Chondrocyte (in vitro differentiated cells): ENCODE measurements at regions not wholly inside any gene's neighbourhood (a gene's known extent, or its start where the extent isn't known, plus 50 kb on each side); places are given as distances from the start of the nearest gene placed in this dataset.

Experiments used
- DNase-seq: peaks from one replicate; pipeline ENCODE4 v3.0.0; 2021; ENCODE audit warnings: mixed read lengths, low spot score
- H3K27ac Mint-ChIP-seq: one replicate; pipeline ENCODE4 v1.8.0; 2021; ENCODE audit warnings: mild to moderate bottlenecking, moderate library complexity, mixed read lengths; ENCODE audit not compliant: unreplicated experiment
- H3K27me3 Mint-ChIP-seq: 2 replicates; pipeline ENCODE4 v1.8.0; 2021; ENCODE audit warnings: low read depth, mixed read lengths
- H3K36me3 Mint-ChIP-seq: 2 replicates; pipeline ENCODE4 v1.8.0; 2021; ENCODE audit warnings: low read depth, mixed read lengths
- H3K4me1 Mint-ChIP-seq: 2 replicates; pipeline ENCODE4 v1.8.0; 2021; ENCODE audit warnings: low read depth, mild to moderate bottlenecking, mixed read lengths
- H3K4me3 Mint-ChIP-seq: one replicate; pipeline ENCODE4 v1.8.0; 2021; ENCODE audit warnings: mild to moderate bottlenecking, moderate library complexity, mixed read lengths; ENCODE audit not compliant: unreplicated experiment
- H3K9me3 Mint-ChIP-seq: 2 replicates; pipeline ENCODE4 v1.8.0; 2021; ENCODE audit warnings: low read depth, mixed read lengths
- CTCF ChIP-seq: fragments of 200-600 bp; sonication (generic); IDR thresholded peaks from 2 replicates; pipeline ENCODE4 v1.5.0; 2021; ENCODE audit warnings: antibody characterized with exemption, mild to moderate bottlenecking, moderate library complexity

- peaks cover 4% of the 10 kb centered on the region for H3K27me3 Mint-ChIP-seq
- peaks cover 4% of the 10 kb centered on the region for H3K9me3 Mint-ChIP-seq
- no peaks in the 10 kb centered on the region for H3K36me3 Mint-ChIP-seq
- no peak overlapping the region for H3K27ac Mint-ChIP-seq
- no peak for DNase-seq
- no peak overlapping the region for H3K4me3 Mint-ChIP-seq
- TF ChIP-seq CTCF = no peak
- H3K4me1 Mint-ChIP-seq = no peaks in the 10 kb centered on the region
These were observed 422.2 kb downstream of the GABRG1 start for GRCh38 chr4:45701621-45702020.

GRCh38 chr4:45693746-45694145, 430.1 kb downstream of the GABRG1 start:
- peaks cover 2% of the 10 kb centered on the region for H3K9me3 Mint-ChIP-seq

GRCh38 chr4:45692131-45692735, 431.6 kb downstream of the GABRG1 start:
- peaks cover 2% of the 10 kb centered on the region for H3K9me3 Mint-ChIP-seq
- no peak for TF ChIP-seq CTCF
- H3K27me3 Mint-ChIP-seq = peaks cover under 1% of the 10 kb centered on the region
- no peak for DNase-seq
- no peak overlapping the region for H3K27ac Mint-ChIP-seq
- H3K4me1 Mint-ChIP-seq = no peaks in the 10 kb centered on the region
- H3K4me3 Mint-ChIP-seq = no peak overlapping the region
- no peaks in the 10 kb centered on the region for H3K36me3 Mint-ChIP-seq

More at GRCh38 chr4:45693746-45694145, 430.1 kb downstream of the GABRG1 start:
- Mint-ChIP-seq H3K4me1 (no peaks in the 10 kb centered on the region), H3K27ac (no peak overlapping the region), H3K36me3 (no peaks in the 10 kb centered on the region), H3K27me3 (peaks cover 4% of the 10 kb centered on the region), H3K4me3 (no peak overlapping the region)
- DNase-seq = no peak
- TF ChIP-seq CTCF = no peak

- no peaks in the 10 kb centered on the region for H3K9me3 Mint-ChIP-seq
These were observed 435.5 kb downstream of the GABRG1 start for GRCh38 chr4:45688341-45688740.

GRCh38 chr4:45679411-45679810, 444.4 kb downstream of the GABRG1 start:
- Mint-ChIP-seq H3K27ac (no peak overlapping the region), H3K36me3 (no peaks in the 10 kb centered on the region), H3K27me3 (no peaks in the 10 kb centered on the region), H3K4me3 (no peak overlapping the region), H3K4me1 (no peaks in the 10 kb centered on the region), H3K9me3 (peaks cover 2% of the 10 kb centered on the region)
- no peak for TF ChIP-seq CTCF
- no peak for DNase-seq

More at GRCh38 chr4:45688341-45688740, 435.5 kb downstream of the GABRG1 start:
- no peaks in the 10 kb centered on the region for H3K27me3 Mint-ChIP-seq
- no peak overlapping the region for H3K27ac Mint-ChIP-seq
- no peak overlapping the region for H3K4me3 Mint-ChIP-seq
- DNase-seq = no peak
- no peak for TF ChIP-seq CTCF
- no peaks in the 10 kb centered on the region for H3K36me3 Mint-ChIP-seq
- H3K4me1 Mint-ChIP-seq = no peaks in the 10 kb centered on the region
